Fibroblast of gingiva (primary cell): ENCODE measurements at regions not wholly inside any gene's neighbourhood (a gene's known extent, or its start where the extent isn't known, plus 50 kb on each side); places are given as distances from the start of the nearest gene placed in this dataset.
"Not testable (repeated sequence)": the region's sequence is repeated elsewhere in the genome, so short reads cannot be mapped to it uniquely, and the experiment has no call there.

Source experiments
- DNase-seq: peaks from one replicate; pipeline ENCODE4 v3.0.0-alpha.2; 2011; ENCODE audit warnings: low read depth

GRCh38 chr7:121497545-121497944, 101.4 kb upstream of the FAM3C start:
- not testable (repeated sequence) for DNase-seq

DNA sequence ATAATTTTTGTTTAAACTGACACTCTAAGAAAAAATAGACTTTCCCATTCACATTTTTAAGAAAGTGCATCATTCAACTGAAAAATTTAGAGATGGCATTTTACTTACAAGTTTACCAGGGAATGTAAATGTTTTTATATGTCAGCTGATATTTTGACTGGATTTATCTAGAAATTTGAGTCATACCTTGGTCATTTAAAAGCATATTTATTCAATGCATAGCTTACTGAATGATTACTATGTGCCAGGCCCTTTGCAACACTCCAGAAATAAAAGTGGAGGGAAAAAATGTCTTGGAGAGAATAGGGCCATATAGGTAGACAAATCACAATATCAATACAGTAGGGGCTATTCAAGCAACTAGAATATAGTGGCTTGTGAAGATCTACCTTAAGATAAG, 98.4 kb upstream of the FAM3C start:
- DNase-seq = no peak

DNA sequence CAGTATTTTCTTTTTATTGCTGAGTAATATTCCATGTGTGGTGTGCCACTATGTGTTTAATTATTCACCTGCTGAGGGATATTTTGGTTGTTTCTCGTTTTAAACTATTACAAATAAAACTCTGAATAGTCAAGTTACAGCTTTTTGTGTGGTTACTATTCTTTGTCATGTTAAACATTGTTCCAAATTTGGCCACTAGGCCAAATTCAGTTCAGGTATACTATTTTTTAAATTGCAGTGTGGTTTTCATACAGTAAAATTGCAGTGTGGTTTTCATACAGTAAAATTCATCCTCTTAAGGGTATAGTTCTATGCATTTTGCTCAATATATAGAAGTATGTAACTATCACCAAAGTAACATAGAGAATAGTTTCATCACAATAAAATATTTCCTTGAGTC, 97.4 kb upstream of the FAM3C start:
- no peak for DNase-seq

DNA sequence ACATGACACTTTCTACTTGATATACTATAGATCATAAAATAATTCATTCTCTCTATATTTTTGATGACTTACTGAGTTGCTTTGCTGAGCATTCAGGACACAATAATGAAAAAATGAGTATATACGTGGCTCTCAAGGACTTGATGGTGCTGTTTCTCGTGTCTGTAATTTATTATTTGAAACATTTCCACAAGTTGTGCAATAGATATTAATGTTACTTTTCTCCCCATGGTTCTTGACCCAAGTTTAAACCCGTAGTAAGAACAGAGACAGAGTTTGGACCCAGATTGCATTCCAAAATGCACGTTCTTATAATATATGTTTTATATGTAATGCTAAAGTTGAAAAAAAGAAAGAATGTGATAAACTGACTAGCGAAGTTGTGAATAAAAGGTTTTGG, 94.2 kb upstream of the FAM3C start:
- DNase-seq = no peak

- DNase-seq = no peak
These were observed 93.3 kb upstream of the FAM3C start for GRCh38 chr7:121489440-121489839.

DNA sequence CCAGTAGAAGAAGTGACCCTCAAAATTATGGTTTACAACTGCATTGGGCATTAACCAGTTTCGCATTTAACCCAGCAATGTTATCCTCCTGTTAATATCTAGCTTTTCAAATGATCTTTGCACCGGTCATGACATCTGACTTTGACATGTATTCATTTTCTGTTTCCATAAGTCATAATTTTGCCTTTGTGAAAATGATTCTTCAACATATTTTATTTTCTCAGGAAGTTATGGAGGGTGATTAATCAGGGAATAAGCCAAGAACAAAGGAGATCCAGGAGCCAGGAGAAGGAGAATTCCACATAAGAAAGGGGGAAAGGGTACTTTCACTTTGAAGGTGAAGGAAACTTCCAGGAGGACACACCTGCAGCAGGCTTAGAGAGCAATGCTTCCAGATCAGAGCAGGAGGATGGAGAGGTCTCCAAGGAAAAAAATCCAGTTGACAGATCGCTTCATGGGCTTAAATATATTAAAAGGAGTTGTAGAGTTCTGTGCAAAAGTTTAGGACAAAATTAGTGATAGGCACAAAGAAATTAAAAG, 92.1 kb upstream of the FAM3C start:
- no peak for DNase-seq

DNA sequence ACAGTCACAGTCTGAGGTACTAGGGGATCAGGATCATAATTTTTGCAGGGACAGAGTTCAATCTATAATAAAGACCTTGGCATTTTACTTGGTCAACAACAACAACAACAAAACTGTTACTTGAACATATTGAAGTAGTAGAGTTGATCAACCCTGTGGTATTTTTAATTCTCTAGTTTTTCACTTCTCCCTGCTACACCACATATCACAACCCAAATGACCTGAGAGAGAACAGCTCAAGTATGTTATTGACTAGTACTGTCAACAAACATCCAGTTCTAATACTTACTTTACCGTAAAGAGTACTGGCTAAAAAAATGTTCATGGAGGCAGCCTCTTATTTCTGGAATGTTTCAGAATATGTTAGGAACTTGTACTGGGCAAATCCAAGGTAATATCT, 90.5 kb upstream of the FAM3C start:
- DNase-seq = no peak

DNA sequence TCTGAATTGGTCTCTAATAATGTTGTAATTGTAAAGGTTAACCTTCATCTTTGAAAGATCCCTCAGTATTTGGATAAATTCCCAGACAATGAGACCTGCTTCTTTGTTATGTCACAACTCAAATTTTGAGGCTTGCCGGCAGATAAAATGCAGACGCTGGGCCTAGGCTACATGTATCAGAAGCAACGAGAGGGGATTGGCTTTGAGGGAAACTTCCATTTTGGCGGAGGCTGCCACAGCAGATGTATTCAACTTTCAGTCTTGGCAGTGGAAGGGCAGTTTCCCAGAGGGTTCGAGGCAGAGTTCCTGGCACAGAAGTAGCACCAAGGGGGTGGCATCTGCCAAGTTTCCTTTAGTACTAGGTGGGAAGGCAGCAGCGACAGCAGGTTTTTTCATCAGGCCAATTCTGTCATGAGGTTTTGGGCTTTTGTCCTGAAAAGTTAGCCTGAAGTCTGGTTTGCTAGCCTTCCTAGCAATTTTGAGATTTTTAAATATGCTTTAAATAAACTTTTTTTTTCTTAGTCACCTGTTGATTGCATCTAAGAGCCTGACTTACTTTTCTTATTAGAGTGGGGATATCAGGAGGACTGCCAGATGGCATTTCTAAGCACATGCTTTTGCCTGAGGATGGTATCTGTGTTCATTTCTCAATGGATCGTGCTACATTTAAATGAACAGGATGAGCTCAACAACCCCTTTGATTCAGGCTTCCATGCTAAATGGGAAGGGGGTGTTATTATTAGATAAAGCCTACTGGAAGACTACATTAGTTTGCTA, 89.5 kb upstream of the FAM3C start:
- peak; percentile 57 for DNase-seq

DNA sequence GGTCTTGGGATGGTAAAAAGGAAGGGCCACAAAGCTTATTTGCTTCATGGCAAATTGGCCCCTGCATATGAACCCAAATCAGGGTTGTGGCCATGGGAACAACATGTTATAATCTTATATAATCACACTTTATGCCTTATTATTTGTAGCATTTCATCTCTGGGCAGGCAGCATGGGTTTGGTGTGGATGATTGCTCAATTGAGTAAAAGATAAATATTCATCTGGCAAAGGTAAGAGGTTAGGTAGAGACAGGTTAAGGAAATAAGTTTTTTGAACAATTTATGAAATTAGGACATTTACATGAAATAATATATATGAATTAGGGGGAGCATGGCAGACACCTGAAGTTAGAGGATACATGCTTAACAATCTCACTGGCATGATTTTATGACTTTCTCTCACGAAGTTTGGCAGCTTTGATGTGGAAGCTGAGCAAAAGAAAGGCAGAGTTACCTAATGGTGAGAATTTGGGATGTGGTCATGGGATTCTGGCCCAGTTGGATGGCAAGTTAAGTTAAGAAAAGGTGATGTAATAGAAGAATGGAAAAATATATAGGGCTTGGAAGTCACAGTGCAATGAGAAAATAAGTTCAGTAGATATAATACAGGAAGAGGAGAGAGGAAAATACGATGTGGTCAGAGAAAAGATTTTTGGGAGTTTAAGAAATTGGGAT, 88.1 kb upstream of the FAM3C start:
- no peak for DNase-seq

DNA sequence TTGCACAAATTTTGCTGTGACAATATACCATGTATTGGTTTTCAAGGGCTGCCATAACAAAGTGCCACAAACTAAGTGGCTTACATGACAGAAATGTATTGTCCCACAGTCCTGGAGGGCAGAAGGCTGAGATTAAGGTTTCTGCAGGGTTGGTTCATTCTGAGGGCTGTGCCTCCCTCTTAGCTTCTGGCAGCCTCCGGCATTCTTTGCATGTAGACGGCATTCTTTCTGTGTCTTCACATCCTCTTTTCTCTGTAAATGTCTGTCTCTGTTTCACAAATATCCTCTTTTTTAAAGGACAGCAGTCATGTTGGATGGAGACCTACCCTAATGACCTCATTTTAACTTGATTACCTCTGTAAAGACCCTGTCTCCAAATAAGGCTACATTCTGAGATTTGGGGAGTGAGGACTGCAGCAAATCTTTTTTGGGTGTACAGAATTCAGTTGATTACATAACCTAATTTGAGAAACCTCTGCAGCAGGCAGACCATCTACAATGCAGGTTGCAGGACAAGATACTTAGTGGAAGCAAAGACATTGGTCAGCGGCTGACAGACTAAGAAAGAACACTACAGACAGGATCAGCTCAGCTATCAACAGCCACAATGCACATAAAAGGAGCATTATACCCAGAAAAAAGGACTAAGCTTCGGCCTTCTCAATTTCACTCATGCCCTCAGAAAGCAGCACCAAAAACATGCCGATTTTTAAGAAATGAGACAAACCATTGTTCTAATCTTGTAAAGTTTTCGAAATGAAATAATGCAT, 84.6 kb upstream of the FAM3C start:
- no peak for DNase-seq

DNA sequence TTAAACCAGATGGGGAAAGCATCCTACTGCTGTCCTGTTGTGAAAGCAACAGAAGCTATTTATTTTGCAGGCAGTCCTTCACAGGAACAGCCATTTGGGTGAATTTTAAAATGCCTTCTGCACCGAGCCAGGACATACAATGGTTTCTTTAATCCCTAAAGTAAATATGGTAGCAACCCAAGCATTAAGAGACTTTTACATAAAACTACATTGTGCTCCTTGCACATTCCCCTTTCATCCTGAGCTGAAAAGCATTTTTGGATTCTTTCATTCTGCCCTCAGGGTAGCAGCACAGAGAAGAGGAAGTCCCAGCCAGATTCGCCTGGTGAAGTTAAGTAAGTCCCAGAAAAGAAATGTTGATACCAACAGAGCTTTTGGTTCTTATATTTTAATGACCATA, 84.0 kb upstream of the FAM3C start:
- peak; percentile 4 for DNase-seq

- peak; percentile 6 for DNase-seq
These were observed 83.4 kb upstream of the FAM3C start for GRCh38 chr7:121479466-121479865.

DNA sequence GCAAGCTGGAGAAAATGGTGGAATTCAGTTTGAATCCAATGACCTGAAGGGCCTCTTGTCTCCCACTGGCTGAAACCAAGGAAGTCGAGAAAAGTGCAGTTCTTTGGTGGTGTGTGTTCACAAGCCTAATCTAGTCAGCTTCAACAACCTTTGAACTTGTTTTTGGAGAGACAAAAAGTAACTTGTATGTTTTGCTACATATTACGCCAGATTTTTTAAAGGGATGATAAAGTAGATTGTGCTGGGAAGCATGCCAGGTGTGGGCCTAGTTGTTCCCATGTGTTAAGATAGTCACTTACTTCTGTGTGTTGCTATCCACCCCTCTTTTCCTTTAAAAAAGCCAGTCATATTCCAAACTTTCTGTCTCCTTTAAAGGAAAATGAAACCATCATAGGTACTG, 79.7 kb upstream of the FAM3C start:
- no peak for DNase-seq

DNA sequence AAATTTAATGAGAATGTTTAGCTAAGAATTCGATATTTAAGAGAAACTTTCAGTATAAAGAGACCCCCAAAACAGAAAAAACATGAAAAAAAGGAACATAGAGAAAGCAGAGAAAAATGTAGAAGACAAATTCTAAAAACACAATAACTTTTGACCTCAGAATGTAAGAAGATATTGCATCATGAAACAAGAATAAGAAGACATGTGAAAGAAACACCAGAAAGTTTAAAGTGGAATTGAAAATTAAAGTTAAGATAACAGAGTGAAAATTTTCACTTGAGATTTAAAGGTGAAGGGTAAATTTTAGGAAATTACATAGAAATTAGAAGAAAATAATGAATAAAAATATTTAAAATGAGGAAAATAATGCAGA, 78.2 kb upstream of the FAM3C start:
- no peak for DNase-seq

DNA sequence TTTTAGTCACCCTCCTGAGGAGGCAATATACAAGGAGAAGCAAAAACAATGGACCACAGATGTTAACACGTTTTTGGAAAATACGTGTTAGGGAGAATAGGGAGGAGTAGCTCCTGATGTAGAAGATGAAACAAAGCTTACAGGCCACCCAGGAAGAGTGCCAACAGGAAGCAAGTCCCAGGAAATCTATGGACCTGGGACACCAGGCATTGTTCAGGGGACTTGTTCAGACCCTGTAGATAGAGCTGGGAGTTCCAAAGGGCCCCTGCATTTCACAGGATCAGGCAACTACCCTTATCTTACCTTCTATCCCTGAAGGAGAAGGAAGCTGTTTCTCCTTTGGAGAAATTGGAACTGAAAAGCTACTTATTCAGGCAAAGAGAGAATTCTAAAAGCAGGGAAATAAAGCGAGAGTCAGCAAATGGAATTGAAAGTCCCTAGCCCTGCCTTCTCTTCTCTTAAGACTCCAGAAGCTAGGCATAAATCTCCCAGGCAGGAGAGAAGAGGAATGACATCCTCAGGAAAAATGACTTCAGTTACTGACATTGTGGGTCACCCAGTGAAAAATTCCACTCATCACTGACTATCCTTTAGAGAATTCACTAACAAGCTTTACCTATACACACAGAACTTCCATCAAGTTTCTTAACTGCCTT, 77.7 kb upstream of the FAM3C start:
- DNase-seq = no peak

DNA sequence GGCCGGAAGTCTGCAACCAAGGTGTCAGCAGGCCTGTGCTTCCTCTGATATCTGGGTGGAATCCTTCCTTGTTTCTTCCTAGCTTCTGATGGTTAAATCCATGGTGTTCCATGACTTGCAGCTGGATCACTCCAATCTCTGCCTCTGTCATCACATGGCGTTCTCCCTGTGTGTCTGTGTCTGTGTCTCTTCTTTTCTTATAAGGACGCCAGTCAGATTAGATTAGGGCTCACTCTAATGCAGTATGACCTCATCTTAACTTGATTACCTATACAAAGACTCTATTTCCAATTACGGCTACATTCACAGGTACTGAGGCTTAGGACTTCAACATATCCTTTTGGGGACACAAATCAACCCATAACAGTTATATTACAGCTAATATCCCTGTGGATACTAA, 70.3 kb upstream of the FAM3C start:
- DNase-seq = no peak

GRCh38 chr7:121459148-121459547, 63.0 kb upstream of the FAM3C start:
- no peak for DNase-seq

GRCh38 chr7:121456785-121457359, 60.8 kb upstream of the FAM3C start:
- DNase-seq = no peak

DNA sequence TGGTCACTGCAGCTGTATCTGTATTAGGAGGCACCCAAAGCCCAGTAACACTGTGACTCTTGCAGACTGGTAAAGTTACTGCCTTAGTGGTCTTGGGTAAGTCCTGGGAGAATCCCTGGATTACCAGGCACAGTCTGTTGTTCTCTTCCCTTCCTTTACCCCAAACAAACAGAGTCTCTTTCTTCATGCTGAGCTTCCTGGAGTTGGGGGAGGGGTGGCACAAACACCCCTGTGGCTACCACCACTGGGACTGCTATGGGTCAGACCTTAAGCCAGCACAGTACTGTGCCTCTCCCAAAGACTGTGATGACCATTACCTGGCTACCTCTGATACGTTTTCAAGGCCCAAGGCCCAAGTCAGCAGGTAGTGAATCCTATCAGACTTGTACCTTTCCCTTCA, 59.9 kb upstream of the FAM3C start:
- DNase-seq = no peak

- DNase-seq = no peak
These were observed 56.3 kb upstream of the FAM3C start for GRCh38 chr7:121452389-121452788.

DNA sequence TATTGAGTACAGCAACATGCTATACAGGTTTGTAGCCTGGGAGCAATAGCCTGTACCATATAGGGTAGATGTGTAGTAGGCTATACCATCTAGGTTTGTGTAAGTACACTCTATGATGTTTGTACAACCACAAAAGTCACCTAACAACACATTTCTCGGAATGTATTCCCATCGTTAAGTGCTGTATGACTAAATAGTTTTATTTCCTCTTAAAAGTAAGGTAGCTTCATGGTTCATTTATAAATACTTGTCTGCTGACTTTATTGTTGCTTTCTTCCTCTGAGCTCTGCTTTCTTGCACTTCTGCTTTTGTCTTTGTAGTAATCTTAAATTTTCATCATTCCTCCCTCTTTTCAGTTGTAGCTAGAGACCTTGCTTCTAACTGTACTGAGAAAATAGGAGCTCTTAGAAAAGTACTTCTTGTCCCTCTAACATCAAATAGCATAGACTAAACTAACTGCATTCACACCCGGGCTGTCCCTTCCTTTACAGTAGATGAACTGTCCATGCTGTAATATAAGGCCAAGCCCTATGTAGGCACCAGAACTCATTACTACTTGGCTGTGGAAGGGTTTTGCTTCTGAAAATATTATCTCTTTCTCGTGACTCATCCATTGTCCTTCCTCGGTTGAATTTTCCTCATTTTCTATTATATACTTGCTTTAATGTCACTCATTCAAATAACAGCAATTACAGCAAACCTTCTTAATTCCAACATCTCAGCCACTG, 55.4 kb upstream of the FAM3C start:
- no peak for DNase-seq
